K562 (cell line): ENCODE measurements at regions not wholly inside any gene's neighbourhood (a gene's known extent, or its start where the extent isn't known, plus 50 kb on each side); places are given as distances from the start of the nearest gene placed in this dataset.

ENCODE experiments used
- ATAC-seq: fragments of 200-7000 bp; cut with Tn5 transposase; 3 replicates; pipeline ENCODE4 v1.9.1; 2020; ENCODE audit warnings: moderate library complexity
- BruUV-seq: library from RNA; stranded (reverse); fragments of 400-500 nt; replicated peaks from 2 replicates; lab custom pipeline; 2021; lab: Mats Ljungman, UMichigan
- CTCF ChIA-PET: fragments of 300-600 bp; formaldehyde crosslinking; extraction: SDS; loops from one replicate; lab custom pipeline; 2021; ENCODE audit warnings: low intra/inter-chr PET ratio; lab: Yijun Ruan, JAX
- POLR2A ChIA-PET: fragments of 300-600, 350-650 bp; sonication (Branson Sonifier 250); formaldehyde crosslinking; extraction: SDS; loops from one replicate; lab custom pipeline; 2021; ENCODE audit warnings: antibody characterized with exemption, inconsistent platforms; lab: Yijun Ruan, JAX
- DNase-seq, 4 experiments: peaks; one replicate each; pipeline versions ENCODE4 v3.0.0 to v3.0.0-alpha.2; 2011 to 2018; ENCODE audit warnings: low spot score in 3 of 4, mixed read lengths in 3 of 4; ENCODE audit errors: extremely low read depth in 1 of 4
- FAIRE-seq: peaks from 2 replicates; lab custom pipeline; 2011; peaks lifted over from hg19 to GRCh38; lab: Jason Lieb, UNC
- H2AFZ ChIP-seq: 2 replicates; pipeline ENCODE4 v1.6.0; 2011; ENCODE audit warnings: low read depth, low read length, control low read depth, inconsistent platforms
- H3K27ac ChIP-seq: fragments of 200-600 bp; 3 replicates; pipeline ENCODE4 v1.8.0; 2011; ENCODE audit warnings: low read depth, mild to moderate bottlenecking, control low read depth, inconsistent platforms, low read length, moderate library complexity, mixed read lengths; ENCODE audit errors: extremely low read depth
- H3K27me3 ChIP-seq, 2 experiments: fragments of 300-600 bp in 1 of 2; 2 replicates in 1 of 2; 3 replicates in 1 of 2; pipeline versions ENCODE4 v1.6.0 to v1.8.0; 2011; ENCODE audit warnings: inconsistent platforms in 2 of 2, low read length in 2 of 2, mild to moderate bottlenecking in 1 of 2, mixed read lengths in 1 of 2, moderate library complexity in 1 of 2; ENCODE audit not compliant: control insufficient read depth in 2 of 2, insufficient read depth in 2 of 2
- H3K36me3 ChIP-seq: fragments of 300-600 bp; 3 replicates; pipeline ENCODE4 v1.8.0; 2011; ENCODE audit warnings: mild to moderate bottlenecking, low read length, inconsistent platforms; ENCODE audit not compliant: control insufficient read depth, insufficient read depth
- H3K4me1 ChIP-seq, 2 experiments: fragments of 200-600 bp in 1 of 2; replicated peaks in 1 of 2; 2 replicates in 1 of 2; 3 replicates in 1 of 2; pipeline versions ENCODE4 v1.5.1 to v1.8.0; 2011; ENCODE audit warnings: inconsistent platforms in 2 of 2, low read length in 2 of 2, mild to moderate bottlenecking in 1 of 2, mixed read lengths in 1 of 2, moderate library complexity in 1 of 2; ENCODE audit not compliant: control insufficient read depth in 2 of 2, insufficient read depth in 2 of 2
- H3K4me2 ChIP-seq: 2 replicates; pipeline ENCODE4 v1.6.1; 2011; ENCODE audit warnings: low read length, control low read depth, inconsistent platforms, mixed read lengths; ENCODE audit not compliant: insufficient read depth
- H3K4me3 ChIP-seq: fragments of 200-600 bp; sonication (generic), shearing (Covaris generic); 2 replicates; pipeline ENCODE4 v1.5.1; 2016; ENCODE audit warnings: control low read depth, inconsistent platforms
- H3K79me2 ChIP-seq: fragments of 200-600 bp; 3 replicates; pipeline ENCODE4 v1.8.0; 2011; ENCODE audit warnings: low read length, inconsistent platforms; ENCODE audit not compliant: control insufficient read depth, insufficient read depth
- H3K9ac ChIP-seq, 2 experiments: 2 replicates each; pipeline versions ENCODE4 v1.6.0 to v1.6.1; 2011; ENCODE audit warnings: low read depth in 2 of 2, low read length in 2 of 2, control low read depth in 1 of 2, inconsistent platforms in 1 of 2, mild to moderate bottlenecking in 1 of 2, mixed read lengths in 1 of 2; ENCODE audit not compliant: insufficient read depth in 1 of 2
- H3K9me1 ChIP-seq: one replicate; pipeline ENCODE4 v1.6.0; 2011; ENCODE audit warnings: inconsistent platforms, mild to moderate bottlenecking, low read length, moderate library complexity; ENCODE audit not compliant: control insufficient read depth, insufficient read depth
- H3K9me3 ChIP-seq: replicated peaks from 2 replicates; pipeline ENCODE4 v1.5.1; 2011; ENCODE audit warnings: low read depth, low read length, inconsistent platforms; ENCODE audit not compliant: control insufficient read depth, insufficient read depth
- H4K20me1 ChIP-seq: replicated peaks from 2 replicates; pipeline ENCODE4 v1.6.1; 2011; ENCODE audit warnings: low read length, inconsistent platforms, mixed read lengths; ENCODE audit not compliant: control insufficient read depth, insufficient read depth
- ARID1B ChIP-seq: fragments of 450-650 bp; IDR thresholded peaks from 2 replicates; pipeline ENCODE4 v1.6.1; 2016; ENCODE audit warnings: antibody characterized with exemption, mild to moderate bottlenecking, inconsistent platforms
- C11orf30 ChIP-seq: fragments of 450-650 bp; IDR thresholded peaks from 2 replicates; pipeline ENCODE4 v1.6.1; 2016; ENCODE audit warnings: low read depth, mild to moderate bottlenecking
- CBFA2T3 ChIP-seq: fragments of 450-650 bp; IDR thresholded peaks from 2 replicates; pipeline ENCODE4 v1.6.1; 2017
- DPF2 ChIP-seq: fragments of 450-650 bp; IDR thresholded peaks from 2 replicates; pipeline ENCODE4 v1.6.1; 2016
- FOS ChIP-seq: IDR thresholded peaks from 3 replicates; pipeline ENCODE4 v1.6.1; 2011; ENCODE audit not compliant: insufficient read length; ENCODE audit errors: extremely low read depth
- FOXK2 ChIP-seq, 2 experiments: fragments of 450-650 bp; IDR thresholded peaks in 1 of 2; conservative IDR thresholded peaks in 1 of 2; 2 replicates each; pipeline ENCODE4 v1.6.1; 2016; ENCODE audit warnings: low read depth in 2 of 2, mild to moderate bottlenecking in 1 of 2
- HDAC2 ChIP-seq: fragments of 450-650 bp; IDR thresholded peaks from 2 replicates; pipeline ENCODE4 v1.6.1; 2016; ENCODE audit warnings: mild to moderate bottlenecking
- JUND ChIP-seq, 2 experiments: IDR thresholded peaks; 2 replicates in 1 of 2; 3 replicates in 1 of 2; pipeline ENCODE4 v1.6.1; 2011; ENCODE audit warnings: borderline replicate concordance in 2 of 2, low read depth in 2 of 2, low read length in 2 of 2, improper control_type of control experiment in 1 of 2, missing biosample characterization in 1 of 2, missing genetic modification characterization in 1 of 2, missing genetic modification reagents in 1 of 2
- MAFG ChIP-seq: fragments of 450-650 bp; conservative IDR thresholded peaks from 2 replicates; pipeline ENCODE4 v1.6.1; 2016; ENCODE audit warnings: missing genetic modification characterization, missing compliant biosample characterization
- MAFK ChIP-seq: IDR thresholded peaks from 2 replicates; pipeline ENCODE4 v1.6.1; 2011; ENCODE audit warnings: low read length, improper control_type of control experiment
- MEIS2 ChIP-seq: fragments of 450-650 bp; IDR thresholded peaks from 2 replicates; pipeline ENCODE4 v1.6.1; 2014; ENCODE audit warnings: mild to moderate bottlenecking; ENCODE audit not compliant: partially characterized antibody
- NFE2 ChIP-seq: IDR thresholded peaks from 2 replicates; pipeline ENCODE4 v1.6.1; 2014; ENCODE audit warnings: antibody characterized with exemption, low read depth
- PHF21A ChIP-seq: fragments of 450-650 bp; IDR thresholded peaks from 2 replicates; pipeline ENCODE4 v1.6.1; 2017; ENCODE audit warnings: low read depth, borderline replicate concordance
- SMARCA4 ChIP-seq: fragments of 450-650 bp; IDR thresholded peaks from 2 replicates; pipeline ENCODE4 v1.6.1; 2016
- SMARCE1 ChIP-seq: fragments of 450-650 bp; IDR thresholded peaks from 2 replicates; pipeline ENCODE4 v1.7.1; 2016; ENCODE audit warnings: mild to moderate bottlenecking
- SOX6 ChIP-seq: fragments of 450-650 bp; IDR thresholded peaks from 2 replicates; pipeline ENCODE4 v1.6.1; 2014; ENCODE audit warnings: mild to moderate bottlenecking
- TEAD4 ChIP-seq, 2 experiments: sonication (generic) in 1 of 2; formaldehyde crosslinking in 1 of 2; IDR thresholded peaks; 2 replicates each; pipeline versions ENCODE4 v1.6.1 to v1.8.0; 2012 to 2022; ENCODE audit warnings: borderline replicate concordance in 1 of 2, inconsistent platforms in 1 of 2, low read length in 1 of 2, mild to moderate bottlenecking in 1 of 2, missing genetic modification reagents in 1 of 2
- YBX1 ChIP-seq: fragments of 450-650 bp; IDR thresholded peaks from 2 replicates; pipeline ENCODE4 v1.7.1; 2016; ENCODE audit warnings: mild to moderate bottlenecking
- ZFP30 ChIP-seq: fragments of 250-450 bp; sonication (Bioruptor Pico); IDR thresholded peaks from 2 replicates; pipeline ENCODE4 v1.8.0; 2022; ENCODE audit warnings: moderate library complexity, mild to moderate bottlenecking, inconsistent platforms, borderline replicate concordance
- ZNF316 ChIP-seq: fragments of 450-650 bp; IDR thresholded peaks from 2 replicates; pipeline ENCODE4 v1.6.1; 2016
- WGBS: fragments of 100-300 bp; shearing (Covaris generic); methylation state at CpG from one replicate; pipeline ENCODE4 v1.1.6; 2016; ENCODE audit warnings: low coverage, mixed read lengths; ENCODE audit not compliant: insufficient coverage; ENCODE audit errors: missing lambda C conversion rate; 5-methylcytosine and 5-hydroxymethylcytosine counted together
- in situ Hi-C: fragments of 300-500 bp; cut with MboI; formaldehyde crosslinking; loops from 4 replicates; pipeline ENCODE4 v1.15.0; 2018; ENCODE audit warnings: inconsistent platforms, mixed read lengths
- intact Hi-C: fragments of 100-400 bp; cut with micrococcal nuclease; formaldehyde crosslinking; loops from 2 replicates; pipeline ENCODE4 v1.14.2; 2022

- Histone ChIP-seq H3K4me2 (0 out of 2 replicates have a peak overlapping the region, but pooled peaks have one; percentile 5), H3K79me2 (no peaks in the 10 kb centered on the region), H3K9ac (peak overlapping the region in 1 of 2 experiments; percentile 59; a peak in 1 of 4 replicates), H3K4me3 (no peak overlapping the region), H4K20me1 (no peaks in the 10 kb centered on the region), H3K9me3 (no peaks in the 10 kb centered on the region), H3K27me3 (no peaks in the 10 kb centered on the region), H3K9me1 (no peaks in the 10 kb centered on the region), H3K27ac (0 out of 3 replicates have a peak overlapping the region, but pooled peaks have one; percentile 10), H2AFZ (peak overlapping the region; percentile 69), H3K36me3 (no peaks in the 10 kb centered on the region), H3K4me1 (peaks cover 0 to 11% of the 10 kb centered on the region in 2 experiments; a peak in 3 of 5 replicates)
- in situ Hi-C loops = no loop called here
- FAIRE-seq = peak; percentile 37
- POLR2A ChIA-PET = interaction anchor here (0.7 to 2.7 kb wide), 6 partner anchors 10 to 827 kb away, joined by 3 to 18 read pairs (median 4); no protein-coding TSS in a partner anchor
- peak; percentile 30 to 53; a peak in 1 of 4 replicates for TF ChIP-seq FOXK2 (conservative IDR thresholded peaks at IDR 0.05 in 1 of 2, IDR thresholded peaks at IDR 0.05 in 1 of 2; ENCODE audit: low read depth in 2 of 2)
- peak; percentile 86 for TF ChIP-seq SOX6
- TF ChIP-seq TEAD4 (IDR thresholded peaks at IDR 0.05; ENCODE audit: low read length) = no peak
- TF ChIP-seq TEAD4 (CRISPR knock-in tag; IDR thresholded peaks at IDR 0.05; ENCODE audit: borderline replicate concordance) = no peak
- TF ChIP-seq MEIS2 = no peak
- TF ChIP-seq SMARCE1 = peak; percentile 52; the same call in 1 of the 2 replicates
- TF ChIP-seq ARID1B = peak; percentile 65
- peak; percentile 33; the same call in 1 of the 2 replicates for TF ChIP-seq CBFA2T3
- TF ChIP-seq ZFP30 (CRISPR knock-in tag) = no peak
- TF ChIP-seq JUND (IDR thresholded peaks at IDR 0.05; ENCODE audit: borderline replicate concordance, low read depth, low read length) = no peak
- TF ChIP-seq JUND (tag; IDR thresholded peaks at IDR 0.05; ENCODE audit: borderline replicate concordance, low read depth, low read length) = 0 out of 3 replicates have a peak, but pooled peaks have one; percentile 17
- 0 out of 2 replicates have a peak, but pooled peaks have one; percentile 6 for TF ChIP-seq HDAC2
- no peak for TF ChIP-seq FOS
- peak; percentile 70; the same call in 1 of the 2 replicates for TF ChIP-seq ZNF316
- no peak for TF ChIP-seq YBX1
- TF ChIP-seq NFE2 = peak; percentile 82
- TF ChIP-seq PHF21A = no peak
- TF ChIP-seq C11orf30 = peak; percentile 86
- TF ChIP-seq MAFG (tag) = peak; percentile 75
- 0 out of 2 replicates have a peak, but pooled peaks have one; percentile 25 for TF ChIP-seq MAFK
- peak; percentile 75 for TF ChIP-seq SMARCA4
- TF ChIP-seq DPF2 = peak; percentile 69
- 4% methylated on average over 3 of the region's 3 CpGs for WGBS
- intact Hi-C loops = no loop called here
- peak; percentile 90 for ATAC-seq
- DNase-seq = peak in 2 of 4 experiments; percentile 49
- CTCF ChIA-PET = no interaction called here
- no TSS peak for BruUV-seq
These were observed 68.0 kb upstream of the MBOAT1 start for GRCh38 chr6:20280288-20280621.
